ENCODE measurements at regions not wholly inside any gene's neighbourhood (a gene's known extent, or its start where the extent isn't known, plus 50 kb on each side); places are given as distances from the start of the nearest gene placed in this dataset.

DNA sequence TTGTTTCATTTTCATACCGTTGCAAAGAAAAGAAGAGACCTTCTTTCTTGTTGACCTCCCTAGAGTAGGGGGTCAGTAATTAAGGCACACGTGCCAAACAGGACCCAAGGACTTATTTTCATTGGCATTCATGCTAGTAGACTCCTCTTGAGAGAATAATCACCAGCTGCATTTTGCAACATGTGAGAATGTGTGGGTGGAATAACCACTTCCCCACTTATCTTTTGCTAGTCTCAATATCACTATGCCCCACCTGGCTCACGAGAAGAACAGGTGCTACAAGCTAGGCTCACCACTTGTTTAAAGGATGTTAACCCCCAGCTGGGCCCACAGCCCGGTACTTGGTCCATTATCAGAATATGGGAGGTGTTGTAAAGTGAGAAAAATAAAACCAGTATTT lies 460.7 kb upstream of the MEF2C start:
- ChIA-PET CTCF (no interaction called here), POLR2A (ENCODE audit: low non-redundant PET) (no interaction called here)
- no peak overlapping the region for H3K27ac ChIP-seq
- no peak for DNase-seq (ENCODE audit: low spot score)
- TF ChIP-seq, protein P1, sequence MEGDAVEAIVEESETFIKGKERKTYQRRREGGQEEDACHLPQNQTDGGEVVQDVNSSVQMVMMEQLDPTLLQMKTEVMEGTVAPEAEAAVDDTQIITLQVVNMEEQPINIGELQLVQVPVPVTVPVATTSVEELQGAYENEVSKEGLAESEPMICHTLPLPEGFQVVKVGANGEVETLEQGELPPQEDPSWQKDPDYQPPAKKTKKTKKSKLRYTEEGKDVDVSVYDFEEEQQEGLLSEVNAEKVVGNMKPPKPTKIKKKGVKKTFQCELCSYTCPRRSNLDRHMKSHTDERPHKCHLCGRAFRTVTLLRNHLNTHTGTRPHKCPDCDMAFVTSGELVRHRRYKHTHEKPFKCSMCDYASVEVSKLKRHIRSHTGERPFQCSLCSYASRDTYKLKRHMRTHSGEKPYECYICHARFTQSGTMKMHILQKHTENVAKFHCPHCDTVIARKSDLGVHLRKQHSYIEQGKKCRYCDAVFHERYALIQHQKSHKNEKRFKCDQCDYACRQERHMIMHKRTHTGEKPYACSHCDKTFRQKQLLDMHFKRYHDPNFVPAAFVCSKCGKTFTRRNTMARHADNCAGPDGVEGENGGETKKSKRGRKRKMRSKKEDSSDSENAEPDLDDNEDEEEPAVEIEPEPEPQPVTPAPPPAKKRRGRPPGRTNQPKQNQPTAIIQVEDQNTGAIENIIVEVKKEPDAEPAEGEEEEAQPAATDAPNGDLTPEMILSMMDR (conservative IDR thresholded peaks at IDR 0.05; ENCODE audit: low read depth), result no peak

DNA sequence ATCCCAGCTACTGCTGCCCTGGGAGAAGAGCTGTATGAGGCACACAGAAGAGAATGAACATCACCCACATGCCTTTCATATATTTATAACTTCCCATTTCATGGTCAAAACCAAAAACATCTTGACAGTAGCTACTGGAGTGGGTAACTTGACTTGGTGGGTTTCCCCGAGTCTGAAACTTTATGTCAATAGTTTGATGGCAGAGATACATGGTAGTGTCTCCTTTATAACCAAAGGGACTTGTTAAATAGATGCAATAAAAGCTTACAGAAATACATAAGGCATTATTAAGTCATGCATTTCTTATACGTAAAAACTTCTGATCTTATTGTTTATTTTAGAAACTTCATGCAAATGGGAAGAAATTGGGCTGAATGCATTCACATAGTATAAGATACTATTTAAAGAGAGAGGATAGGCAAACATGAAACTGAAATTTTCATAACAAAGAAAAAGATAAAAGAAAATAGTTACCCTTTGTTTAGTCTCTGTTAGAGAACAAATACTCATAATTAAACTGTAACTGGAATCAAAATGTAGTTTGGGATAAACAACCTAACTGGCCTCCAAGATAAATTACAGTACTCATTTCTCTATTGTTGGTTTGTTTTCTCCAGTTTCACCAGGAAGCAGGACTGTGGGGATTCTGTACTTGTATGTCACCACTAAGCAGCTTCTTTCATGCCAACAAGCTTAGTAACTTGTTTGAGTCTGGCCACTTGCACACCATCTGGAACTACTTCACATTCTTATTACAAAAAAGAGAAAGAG lies 459.3 kb upstream of the MEF2C start:
- DNase-seq (ENCODE audit: low spot score), result no peak
- ChIA-PET CTCF (no interaction called here), POLR2A (ENCODE audit: low non-redundant PET) (no interaction called here)
- TF ChIP-seq, protein P1 (conservative IDR thresholded peaks at IDR 0.05; ENCODE audit: low read depth), result no peak
- no peak overlapping the region for H3K27ac ChIP-seq

DNA sequence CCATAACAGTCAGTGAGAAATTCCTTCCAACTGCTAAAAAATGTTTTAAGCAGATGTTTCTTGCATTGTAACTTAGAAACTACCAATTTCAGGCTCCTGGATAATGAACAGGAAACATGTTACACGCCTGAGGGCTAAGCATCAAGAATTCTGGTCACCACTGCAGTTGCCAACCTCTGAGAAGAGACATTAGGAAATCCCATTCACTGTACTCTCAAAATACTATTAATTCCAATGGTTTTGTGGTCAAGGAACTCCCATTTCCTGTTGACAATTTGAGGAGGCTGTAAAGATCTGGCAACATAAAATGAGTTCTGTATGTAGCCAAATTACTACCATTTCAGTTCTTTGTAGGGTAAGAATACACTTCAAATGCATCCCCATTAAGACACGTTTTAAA lies 456.0 kb upstream of the MEF2C start:
- ChIA-PET CTCF (no interaction called here), POLR2A (ENCODE audit: low non-redundant PET) (no interaction called here)
- no peak for DNase-seq (ENCODE audit: low spot score)
- TF ChIP-seq, protein P1 (conservative IDR thresholded peaks at IDR 0.05; ENCODE audit: low read depth), result no peak
- no peak overlapping the region for H3K27ac ChIP-seq

DNA sequence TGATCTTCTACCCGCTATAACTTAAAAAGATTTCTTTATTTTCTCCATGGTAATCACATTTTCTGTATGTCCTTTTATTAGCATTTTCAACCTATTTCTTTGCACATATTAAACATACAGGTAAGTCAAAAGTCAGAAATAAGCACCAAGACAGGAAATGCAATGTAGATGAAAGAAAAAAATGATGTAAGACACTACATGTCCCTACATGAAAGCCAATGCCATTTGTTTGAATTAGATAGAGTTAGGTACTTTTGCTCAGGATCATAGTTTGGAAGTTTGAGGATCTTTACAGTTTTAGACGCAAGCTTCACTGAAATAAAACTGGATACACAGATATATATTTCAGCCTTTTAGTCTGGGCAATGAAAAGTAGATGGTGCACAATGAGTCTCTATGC lies 453.1 kb upstream of the MEF2C start:
- no peak overlapping the region for H3K27ac ChIP-seq
- POLR2A ChIA-PET (ENCODE audit: low non-redundant PET), result no interaction called here
- TF ChIP-seq, protein P1 (conservative IDR thresholded peaks at IDR 0.05; ENCODE audit: low read depth), result no peak
- CTCF ChIA-PET, result no interaction called here
- DNase-seq (ENCODE audit: low spot score), result no peak

DNA sequence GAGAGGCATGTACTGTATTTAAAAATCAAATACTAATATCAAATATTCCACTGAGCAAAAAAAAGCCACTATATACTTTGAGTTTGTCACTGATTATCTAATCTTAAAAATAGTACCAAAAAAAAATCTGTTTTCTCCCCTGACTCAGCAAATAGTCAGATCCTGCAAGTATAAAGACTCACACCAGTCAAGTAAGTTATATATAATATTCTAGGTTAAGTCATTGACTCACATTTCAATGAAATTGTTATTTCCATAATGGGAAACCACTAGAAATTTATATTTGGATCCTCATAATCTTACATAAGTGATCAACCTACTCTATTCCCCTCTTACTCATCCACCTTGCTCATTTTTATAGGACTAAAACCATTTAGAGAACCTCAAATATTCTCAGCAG lies 447.2 kb upstream of the MEF2C start:
- POLR2A ChIA-PET (ENCODE audit: low non-redundant PET), result no interaction called here
- CTCF ChIA-PET, result no interaction called here
- no peak for DNase-seq (ENCODE audit: low spot score)
- TF ChIP-seq, protein P1 (conservative IDR thresholded peaks at IDR 0.05; ENCODE audit: low read depth), result no peak
- no peak overlapping the region for H3K27ac ChIP-seq

DNA sequence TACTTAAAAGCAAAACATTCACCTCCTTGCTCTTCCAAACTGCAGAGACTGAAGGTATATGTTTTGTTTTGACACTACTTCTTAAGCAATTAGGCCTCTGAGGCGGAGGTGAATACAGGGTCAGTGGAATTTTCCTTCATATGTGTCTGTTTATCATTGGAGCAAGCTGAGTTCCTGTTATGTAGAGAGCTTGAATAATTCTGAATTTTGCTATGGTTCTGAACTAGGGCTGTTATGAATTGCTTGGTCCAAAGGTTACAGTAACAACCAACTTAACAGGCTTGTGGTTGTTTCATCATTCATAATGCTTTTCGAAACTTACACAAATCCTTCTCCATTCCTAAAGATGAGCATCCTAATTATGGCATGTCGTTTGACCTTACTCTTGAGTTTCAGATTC lies 444.6 kb upstream of the MEF2C start:
- ChIA-PET POLR2A (ENCODE audit: low non-redundant PET) (no interaction called here), CTCF (no interaction called here)
- DNase-seq (ENCODE audit: low spot score), result no peak
- TF ChIP-seq, protein P1 (conservative IDR thresholded peaks at IDR 0.05; ENCODE audit: low read depth), result no peak
- no peak overlapping the region for H3K27ac ChIP-seq
